GM12878 (cell line): ENCODE measurements at regions not wholly inside any gene's neighbourhood (a gene's known extent, or its start where the extent isn't known, plus 50 kb on each side); places are given as distances from the start of the nearest gene placed in this dataset.

Experiments
- ATAC-seq: fragments of 200-7000 bp; cut with Tn5 transposase; 3 replicates; pipeline ENCODE4 v1.9.1; 2020; ENCODE audit warnings: mild to moderate bottlenecking, moderate library complexity
- BruUV-seq: library from RNA; stranded (reverse); fragments of 400-500 nt; replicated peaks from 2 replicates; lab custom pipeline; 2021; lab: Mats Ljungman, UMichigan
- CTCF ChIA-PET: fragments of 300-600 bp; sonication (Branson Sonifier 250); formaldehyde crosslinking; extraction: SDS; loops from one replicate; lab custom pipeline; 2021; ENCODE audit warnings: inconsistent platforms; lab: Yijun Ruan, JAX
- POLR2A ChIA-PET: fragments of 350-600 bp; formaldehyde crosslinking; extraction: SDS; loops from one replicate; lab custom pipeline; 2021; ENCODE audit warnings: inconsistent platforms; lab: Charles Lee
- RAD21 ChIA-PET: fragments of 300-600 bp; sonication (Branson Sonifier 250); formaldehyde crosslinking; loops from one replicate; lab custom pipeline; 2023; ENCODE audit warnings: antibody characterized with exemption; ENCODE audit not compliant: unreplicated experiment; lab: Charles Lee
- SMC1A ChIA-PET: fragments of 300-600 bp; sonication (Branson Sonifier 250); formaldehyde crosslinking; loops from one replicate; lab custom pipeline; 2023; ENCODE audit not compliant: unreplicated experiment, uncharacterized antibody; lab: Charles Lee
- DNase-seq: peaks from one replicate; pipeline ENCODE4 v3.0.0-alpha.2; 2011; ENCODE audit warnings: low read depth, low spot score
- FAIRE-seq: peaks from 3 replicates; lab custom pipeline; 2011; peaks lifted over from hg19 to GRCh38; lab: Jason Lieb, UNC
- H2AFZ ChIP-seq: 2 replicates; pipeline ENCODE4 v1.6.0; 2011; ENCODE audit warnings: low read depth, low read length, control low read depth; ENCODE audit not compliant: control insufficient read depth
- H3K27ac ChIP-seq: 2 replicates; pipeline ENCODE4 v1.5.1; 2011; ENCODE audit warnings: control low read depth; ENCODE audit not compliant: control insufficient read depth, insufficient read depth
- H3K27me3 ChIP-seq, 2 experiments: replicated peaks in 1 of 2; 2 replicates each; pipeline versions ENCODE4 v1.6.0 to v1.6.1; 2011; ENCODE audit warnings: low read length in 1 of 2; ENCODE audit not compliant: control insufficient read depth in 2 of 2, insufficient read depth in 2 of 2
- H3K36me3 ChIP-seq, 2 experiments: 2 replicates each; pipeline ENCODE4 v1.5.1; 2011; ENCODE audit warnings: low read length in 1 of 2; ENCODE audit not compliant: control insufficient read depth in 2 of 2, insufficient read depth in 2 of 2
- H3K4me1 ChIP-seq: 2 replicates; pipeline ENCODE4 v1.6.1; 2011; ENCODE audit warnings: mild to moderate bottlenecking, low read length, moderate library complexity, mixed read lengths; ENCODE audit not compliant: control insufficient read depth, insufficient read depth
- H3K4me2 ChIP-seq: 2 replicates; pipeline ENCODE4 v1.6.0; 2011; ENCODE audit warnings: control low read depth; ENCODE audit not compliant: control insufficient read depth, insufficient read depth
- H3K4me3 ChIP-seq: fragments of 200-600 bp; sonication (generic); 2 replicates; pipeline ENCODE4 v1.5.1; 2016
- H3K79me2 ChIP-seq: 2 replicates; pipeline ENCODE4 v1.6.0; 2011; ENCODE audit warnings: low read length; ENCODE audit not compliant: control insufficient read depth, insufficient read depth
- H3K9ac ChIP-seq: 2 replicates; pipeline ENCODE4 v1.8.0; 2011; ENCODE audit warnings: low read length, control low read depth, mixed read lengths; ENCODE audit not compliant: control insufficient read depth, insufficient read depth
- H3K9me3 ChIP-seq: replicated peaks from 3 replicates; pipeline ENCODE4 v1.5.1; 2011; ENCODE audit warnings: mild to moderate bottlenecking, low read length; ENCODE audit not compliant: control insufficient read depth, insufficient read depth
- H4K20me1 ChIP-seq: 2 replicates; pipeline ENCODE4 v1.6.0; 2011; ENCODE audit not compliant: control insufficient read depth, insufficient read depth
- ASH2L ChIP-seq: fragments of 300-600, 200-600 bp; sonication (generic); IDR thresholded peaks from 2 replicates; pipeline ENCODE4 v1.6.1; 2017; ENCODE audit warnings: low read depth, mild to moderate bottlenecking, borderline replicate concordance
- CHD2 ChIP-seq: IDR thresholded peaks from 2 replicates; pipeline ENCODE4 v1.6.1; 2011; ENCODE audit warnings: low read depth, low read length, improper control_type of control experiment, borderline replicate concordance
- CHD4 ChIP-seq: fragments of 200-600 bp; sonication (generic); IDR thresholded peaks from 2 replicates; pipeline ENCODE4 v1.6.1; 2016; ENCODE audit warnings: mild to moderate bottlenecking
- GABPA ChIP-seq: IDR thresholded peaks from 2 replicates; pipeline ENCODE4 v1.6.1; 2014; ENCODE audit warnings: antibody characterized with exemption, low read depth, mild to moderate bottlenecking, inconsistent platforms
- GATAD2B ChIP-seq: fragments of 450-650 bp; conservative IDR thresholded peaks from 2 replicates; pipeline ENCODE4 v1.6.1; 2017; ENCODE audit warnings: low read depth, mild to moderate bottlenecking, moderate library complexity
- HDAC6 ChIP-seq: fragments of 200-600 bp; sonication (generic); IDR thresholded peaks from one replicate; pipeline ENCODE4 v1.8.0; 2017; ENCODE audit warnings: antibody characterized with exemption; ENCODE audit not compliant: unreplicated experiment
- JUNB ChIP-seq: IDR thresholded peaks from 2 replicates; pipeline ENCODE4 v1.6.1; 2016; ENCODE audit warnings: antibody characterized with exemption, mild to moderate bottlenecking
- KDM1A ChIP-seq: fragments of 200-600 bp; sonication (generic); IDR thresholded peaks from 2 replicates; pipeline ENCODE4 v1.6.1; 2016; ENCODE audit warnings: borderline replicate concordance
- PAX8 ChIP-seq: fragments of 450-650 bp; IDR thresholded peaks from 2 replicates; pipeline ENCODE4 v1.6.1; 2017; ENCODE audit warnings: mild to moderate bottlenecking, moderate library complexity
- STAT3 ChIP-seq: IDR thresholded peaks from 2 replicates; pipeline ENCODE4 v1.6.1; 2011; ENCODE audit warnings: low read depth, low read length, improper control_type of control experiment
- TARDBP ChIP-seq: IDR thresholded peaks from 2 replicates; pipeline ENCODE4 v1.6.1; 2016; ENCODE audit warnings: borderline replicate concordance
- TBL1XR1 ChIP-seq: IDR thresholded peaks from 2 replicates; pipeline ENCODE4 v1.6.1; 2012; ENCODE audit warnings: low read depth, low read length, improper control_type of control experiment
- USF1 ChIP-seq: IDR thresholded peaks from 2 replicates; pipeline ENCODE4 v1.6.1; 2011; ENCODE audit warnings: borderline replicate concordance, low read depth, mild to moderate bottlenecking, moderate library complexity, mixed read lengths, low read length; ENCODE audit not compliant: insufficient read depth; ENCODE audit errors: extremely low read length
- ZBED1 ChIP-seq: IDR thresholded peaks from 2 replicates; pipeline ENCODE4 v1.6.1; 2016; ENCODE audit warnings: borderline replicate concordance
- WGBS: methylation state at CpG from one replicate; pipeline ENCODE4 v1.1.6; 2016; ENCODE audit warnings: low lambda C conversion rate; ENCODE audit not compliant: insufficient replicate concordance, insufficient coverage; ENCODE audit errors: missing lambda C conversion rate; 5-methylcytosine and 5-hydroxymethylcytosine counted together
- in situ Hi-C: fragments of 300-500 bp; cut with MboI; formaldehyde crosslinking; loops from 9 replicates; pipeline ENCODE4 v1.14.3; 2018; ENCODE audit warnings: mixed read lengths
- intact Hi-C: fragments of 100-400 bp; cut with micrococcal nuclease; formaldehyde crosslinking; loops from one replicate; pipeline ENCODE4 v1.14.2; 2022; ENCODE audit not compliant: unreplicated experiment
- TF ChIP-seq, protein P1 (sequence below): IDR thresholded peaks from 2 replicates; pipeline ENCODE4 v1.6.1; 2011; ENCODE audit warnings: low read depth, mild to moderate bottlenecking, low read length, moderate library complexity, borderline replicate concordance; ENCODE audit errors: extremely low read depth
- TF ChIP-seq, protein P2 (sequence below): IDR thresholded peaks from 2 replicates; pipeline ENCODE4 v1.6.1; 2012; ENCODE audit warnings: low read depth, low read length, improper control_type of control experiment

DNA sequence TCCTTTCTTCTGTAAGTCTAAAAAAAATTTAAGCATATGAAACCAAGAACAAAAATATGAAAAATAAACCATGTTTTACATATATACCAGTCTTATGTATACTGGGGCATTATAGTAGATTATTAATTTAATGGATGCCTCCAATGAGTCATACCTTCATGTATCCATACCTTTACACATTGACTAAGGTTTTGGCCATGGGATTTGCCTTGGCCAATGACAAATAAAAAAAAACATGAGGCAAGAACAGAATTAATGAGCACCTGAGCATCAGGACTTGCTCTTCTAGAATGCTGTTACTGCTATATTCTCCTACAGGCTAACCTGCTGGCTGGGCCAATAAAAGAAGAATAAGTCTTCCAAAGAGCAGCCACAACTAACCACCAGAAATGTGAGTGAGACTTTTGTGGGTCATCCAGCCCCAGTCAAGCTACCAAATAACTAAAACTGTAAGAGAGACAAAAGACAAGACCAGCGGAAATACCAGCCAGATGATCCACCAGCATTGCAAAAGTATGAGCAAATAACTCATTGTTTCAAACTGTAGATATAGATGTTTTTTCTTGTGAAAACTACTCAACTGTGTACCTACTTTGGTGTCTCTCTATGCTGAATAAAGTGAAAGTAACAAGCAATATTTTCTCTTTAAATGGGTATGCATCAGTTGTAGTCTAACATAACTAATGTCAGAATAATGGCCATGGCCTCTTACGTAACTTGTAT is 749.6 kb upstream of the VRK2 start (continued):
- TF ChIP-seq, protein P1, sequence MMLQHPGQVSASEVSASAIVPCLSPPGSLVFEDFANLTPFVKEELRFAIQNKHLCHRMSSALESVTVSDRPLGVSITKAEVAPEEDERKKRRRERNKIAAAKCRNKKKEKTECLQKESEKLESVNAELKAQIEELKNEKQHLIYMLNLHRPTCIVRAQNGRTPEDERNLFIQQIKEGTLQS = no peak
- TF ChIP-seq HDAC6 = no peak

- BruUV-seq = no TSS peak
- no peaks in the 10 kb centered on the region for H3K27me3 ChIP-seq
- SMC1A ChIA-PET = interaction anchor here (1.4 kb wide), 1 partner anchor 11 kb away, joined by 4 read pairs; no protein-coding TSS in a partner anchor
- no peak for DNase-seq
- no peak for FAIRE-seq
- intact Hi-C loops (no loop called here), in situ Hi-C loops (no loop called here)
- H4K20me1 ChIP-seq = no peaks in the 10 kb centered on the region
- POLR2A ChIA-PET = no interaction called here
- no peak overlapping the region for H3K27ac ChIP-seq
- WGBS = 13% methylated on average over 2 of the region's 2 CpGs
- H3K36me3 ChIP-seq = no peaks in the 10 kb centered on the region
- no peaks in the 10 kb centered on the region for H3K4me1 ChIP-seq
- TF ChIP-seq JUNB (no peak), TARDBP (no peak), ASH2L (no peak), GABPA (no peak), TBL1XR1 (no peak), CHD4 (no peak), KDM1A (no peak), GATAD2B (no peak), ZBED1 (no peak), STAT3 (no peak), USF1 (no peak), CHD2 (no peak), PAX8 (no peak)
- TF ChIP-seq, protein P2, sequence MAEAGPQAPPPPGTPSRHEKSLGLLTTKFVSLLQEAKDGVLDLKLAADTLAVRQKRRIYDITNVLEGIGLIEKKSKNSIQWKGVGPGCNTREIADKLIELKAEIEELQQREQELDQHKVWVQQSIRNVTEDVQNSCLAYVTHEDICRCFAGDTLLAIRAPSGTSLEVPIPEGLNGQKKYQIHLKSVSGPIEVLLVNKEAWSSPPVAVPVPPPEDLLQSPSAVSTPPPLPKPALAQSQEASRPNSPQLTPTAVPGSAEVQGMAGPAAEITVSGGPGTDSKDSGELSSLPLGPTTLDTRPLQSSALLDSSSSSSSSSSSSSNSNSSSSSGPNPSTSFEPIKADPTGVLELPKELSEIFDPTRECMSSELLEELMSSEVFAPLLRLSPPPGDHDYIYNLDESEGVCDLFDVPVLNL = no peak
- no peak for ATAC-seq
- CTCF ChIA-PET = interaction anchor here (1.1 kb wide), 1 partner anchor 11 kb away, joined by 3 read pairs; no protein-coding TSS in a partner anchor
- H3K9me3 ChIP-seq = no peaks in the 10 kb centered on the region
- H3K9ac ChIP-seq = no peak overlapping the region
- H3K79me2 ChIP-seq = no peaks in the 10 kb centered on the region
- no peak overlapping the region for H3K4me3 ChIP-seq
- H3K4me2 ChIP-seq = no peak overlapping the region
- H2AFZ ChIP-seq = no peak overlapping the region
- RAD21 ChIA-PET = no interaction called here
Measured at GRCh38 chr2:57313678-57314077, 732.9 kb upstream of the VRK2 start.
